ENCODE measurements at regions not wholly inside any gene's neighbourhood (a gene's known extent, or its start where the extent isn't known, plus 50 kb on each side); places are given as distances from the start of the nearest gene placed in this dataset.
A peak's percentile ranks its signal among the peaks of the same experiment; 100 is the strongest.
"Not testable (repeated sequence)": the region's sequence is repeated elsewhere in the genome, so short reads cannot be mapped to it uniquely, and the experiment has no call there.

DNA sequence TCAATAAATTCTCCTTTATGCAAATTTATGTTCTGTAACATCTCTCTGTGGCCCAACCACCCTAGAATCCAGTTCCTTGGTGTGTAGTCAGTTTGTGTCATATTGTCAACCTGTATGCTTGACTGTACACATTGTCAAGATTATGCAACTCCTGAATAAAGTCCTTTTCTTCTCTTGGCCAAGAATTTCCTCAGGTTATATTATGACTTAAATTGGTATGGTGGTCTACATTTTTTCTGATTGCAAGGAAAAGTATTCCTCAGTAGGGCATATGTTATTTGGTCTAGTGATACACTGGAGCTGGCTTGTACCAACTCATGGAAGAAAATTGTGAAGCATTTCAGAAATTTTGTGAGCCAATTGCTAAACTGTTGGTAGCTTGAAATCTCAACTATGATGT is 482.8 kb upstream of the CHORDC1 start:
- no peak for DNase-seq

DNA sequence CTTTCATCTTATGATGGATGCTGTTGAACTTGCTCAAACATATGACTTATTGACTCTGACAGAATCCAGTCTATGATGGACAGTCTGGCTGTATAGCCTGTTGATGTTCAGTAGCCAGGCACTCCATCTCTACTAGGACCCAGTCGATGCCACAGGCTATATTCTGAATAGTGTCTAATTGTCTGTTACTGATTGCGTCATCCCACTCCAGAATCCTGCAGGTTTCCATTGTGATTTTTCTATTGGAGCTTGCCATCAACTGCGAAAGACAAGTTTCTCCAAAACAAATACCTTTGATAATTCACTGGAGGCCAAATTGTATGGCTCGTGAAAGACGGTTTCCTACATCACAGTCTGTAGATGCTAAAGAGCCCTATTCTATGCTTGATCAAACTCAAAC is 481.7 kb upstream of the CHORDC1 start:
- no peak for DNase-seq

DNA sequence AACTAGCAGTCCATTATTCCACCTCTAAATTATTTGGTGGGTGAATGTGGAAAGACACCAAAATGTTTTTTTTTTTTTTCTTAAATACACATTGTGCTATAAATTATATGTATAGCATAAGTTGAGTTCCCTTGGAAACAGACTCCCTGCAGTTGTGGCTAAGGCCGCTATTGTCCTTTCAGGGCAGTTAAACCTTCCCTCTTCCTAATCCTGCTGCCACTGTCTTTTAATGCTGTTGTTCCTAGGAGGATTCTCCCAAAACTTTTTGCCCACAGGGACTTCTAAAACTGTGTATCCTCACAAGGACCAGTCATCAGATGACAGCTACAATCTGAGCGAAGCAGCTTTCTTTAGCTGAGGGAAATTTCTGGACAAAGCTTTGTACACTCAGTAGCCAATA is 478.9 kb upstream of the CHORDC1 start:
- DNase-seq, result no peak

DNA sequence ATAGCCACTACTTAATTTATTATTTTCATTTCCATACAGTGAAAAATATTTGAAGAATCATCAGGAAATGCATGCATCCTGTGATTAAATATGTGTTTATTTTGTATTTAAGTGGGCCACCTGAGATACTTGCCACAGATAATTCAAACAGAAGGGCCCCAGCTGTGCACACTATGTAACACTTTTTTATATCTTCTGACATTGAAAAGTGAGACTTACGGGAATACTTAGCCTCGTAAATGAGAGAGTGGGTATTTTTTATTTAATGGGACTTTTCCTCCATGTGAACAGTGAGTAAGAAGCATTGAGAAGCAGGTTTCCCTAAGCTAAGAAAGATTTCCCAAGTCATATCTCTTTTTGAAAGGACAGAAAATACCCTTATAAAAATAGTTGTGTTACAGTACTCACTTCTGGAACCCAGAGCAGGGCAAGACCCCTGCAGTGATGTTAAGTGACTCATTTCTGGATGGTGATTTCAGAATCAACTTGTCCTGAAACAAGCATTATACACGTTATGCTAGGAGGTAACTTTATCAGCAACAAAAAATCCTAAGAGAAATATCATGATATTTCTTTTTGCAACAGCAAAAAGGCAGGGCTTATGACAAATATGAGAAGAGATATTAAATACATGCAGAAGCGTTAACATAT is 478.1 kb upstream of the CHORDC1 start:
- DNase-seq, result no peak

DNA sequence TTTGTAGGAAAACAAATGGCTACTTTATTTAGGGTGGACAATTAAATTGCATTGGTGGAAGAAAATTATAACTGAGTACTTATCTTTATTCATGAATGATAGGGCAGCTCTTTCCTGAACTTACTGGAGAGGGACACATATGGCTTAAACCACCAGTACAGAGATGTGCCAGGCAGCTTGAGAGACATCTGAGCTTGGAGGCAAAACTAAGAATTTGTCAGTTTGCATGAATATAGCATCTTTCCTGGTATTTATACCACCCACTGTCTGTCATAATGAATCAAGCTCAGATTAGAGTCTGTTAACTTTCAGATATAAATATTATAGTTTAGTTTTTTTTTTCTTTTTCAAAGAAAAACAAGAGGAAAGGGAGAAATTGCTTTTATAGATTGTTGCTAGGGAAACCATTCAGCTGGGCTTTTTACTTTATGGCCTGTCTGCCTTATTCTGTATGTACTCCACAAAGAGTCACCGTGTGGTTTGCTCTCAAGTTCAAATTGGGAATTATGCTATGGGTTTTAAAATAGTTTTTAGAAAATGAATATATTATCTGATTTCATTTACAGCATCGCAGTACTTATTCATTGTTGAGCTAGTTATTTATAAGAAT is 477.0 kb upstream of the CHORDC1 start:
- DNase-seq, result no peak

DNA sequence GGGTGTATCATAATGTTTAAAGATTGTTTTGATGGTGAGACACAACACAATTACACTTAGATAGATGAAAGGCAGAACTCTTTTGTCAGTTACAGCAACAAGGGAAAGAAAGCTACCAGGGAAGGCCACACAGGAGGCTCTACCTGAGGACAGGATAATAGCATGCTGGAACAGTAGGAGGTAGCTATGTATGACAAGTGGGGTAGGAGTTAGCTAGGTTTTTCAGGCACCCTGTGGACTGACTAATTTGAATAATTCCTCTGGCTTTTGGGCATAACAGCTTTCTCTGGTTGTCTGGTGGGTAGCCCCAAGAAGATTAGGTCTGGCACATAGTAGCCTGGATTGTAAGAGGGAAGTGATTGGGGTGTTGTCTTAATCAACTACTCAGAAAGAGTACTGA is 475.4 kb upstream of the CHORDC1 start:
- DNase-seq, result no peak

DNA sequence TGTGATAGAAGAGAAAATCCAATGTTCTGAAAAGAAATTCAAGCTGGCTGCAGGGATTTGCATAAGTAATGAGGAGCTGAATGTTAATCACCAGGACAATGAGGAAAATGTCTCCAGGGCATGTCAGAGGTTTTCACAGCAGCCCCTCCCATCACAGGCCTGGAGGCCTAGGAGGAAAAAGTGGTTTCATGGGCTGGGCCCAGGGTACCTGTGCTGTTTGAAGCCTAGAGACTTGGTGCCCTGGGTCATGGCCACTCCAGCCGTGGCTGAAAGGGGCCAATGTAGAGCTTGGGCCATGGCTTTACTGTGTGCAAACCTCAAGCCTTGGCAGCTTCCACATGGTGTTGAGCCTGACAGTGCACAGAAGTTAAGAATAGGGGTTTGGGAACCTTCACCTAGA is 452.6 kb upstream of the CHORDC1 start:
- DNase-seq, result not testable (repeated sequence)

DNA sequence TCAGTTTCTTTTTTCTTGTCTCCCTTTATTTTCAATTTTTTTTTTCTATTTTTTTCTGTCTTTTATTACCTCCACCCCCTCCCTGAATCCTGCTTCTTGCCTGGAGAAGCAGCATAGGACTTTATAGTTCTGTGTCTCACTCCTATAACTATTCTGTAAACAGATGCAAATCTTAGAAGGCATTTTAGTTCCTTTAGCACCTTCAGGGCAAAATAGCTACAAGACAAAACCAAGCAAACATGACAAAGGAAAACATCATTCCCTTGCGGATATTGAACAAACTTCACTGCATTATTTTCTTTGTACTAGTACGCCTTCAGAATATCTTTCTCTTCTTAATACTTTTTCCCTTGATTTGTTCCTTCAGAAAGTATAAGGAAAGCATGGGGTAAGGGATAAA is 446.2 kb upstream of the CHORDC1 start:
- DNase-seq, result no peak

DNA sequence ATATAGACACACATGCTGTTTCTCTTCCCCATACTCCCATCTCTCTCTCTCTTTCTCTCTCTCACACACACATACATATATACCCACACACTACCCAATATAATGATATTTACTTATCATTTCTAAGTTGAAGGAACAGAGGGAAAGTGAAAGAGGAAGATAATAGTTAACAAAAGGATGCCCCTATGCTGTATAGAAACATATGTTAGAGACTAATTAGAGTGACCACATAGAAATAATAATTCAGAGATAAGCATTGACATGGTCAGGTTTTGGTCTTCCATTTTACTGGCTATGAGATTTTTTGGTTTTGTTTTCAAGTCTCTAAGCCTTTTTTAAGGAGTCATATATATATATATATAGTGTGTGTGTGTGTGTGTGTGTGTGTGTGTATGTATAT is 445.7 kb upstream of the CHORDC1 start:
- DNase-seq, result no peak

DNA sequence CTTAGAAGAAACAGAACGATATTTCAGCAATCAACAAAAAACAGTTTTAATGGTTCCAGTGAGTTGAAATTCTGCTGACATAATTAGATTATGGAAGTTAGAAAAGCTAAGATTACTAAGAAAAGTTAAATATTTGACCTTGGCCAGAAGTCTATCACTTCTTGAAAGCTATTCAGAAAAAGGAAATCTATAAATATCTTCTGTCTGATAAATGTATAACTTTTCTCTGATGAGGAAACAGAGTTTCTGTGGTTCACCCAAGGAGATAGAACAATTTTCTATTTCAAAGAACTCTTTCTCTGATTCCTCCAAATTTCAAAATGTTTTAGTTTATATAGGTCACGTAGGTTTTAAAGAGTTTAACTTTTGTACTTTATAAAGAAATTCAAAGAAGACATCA is 438.4 kb upstream of the CHORDC1 start:
- no peak for DNase-seq

DNA sequence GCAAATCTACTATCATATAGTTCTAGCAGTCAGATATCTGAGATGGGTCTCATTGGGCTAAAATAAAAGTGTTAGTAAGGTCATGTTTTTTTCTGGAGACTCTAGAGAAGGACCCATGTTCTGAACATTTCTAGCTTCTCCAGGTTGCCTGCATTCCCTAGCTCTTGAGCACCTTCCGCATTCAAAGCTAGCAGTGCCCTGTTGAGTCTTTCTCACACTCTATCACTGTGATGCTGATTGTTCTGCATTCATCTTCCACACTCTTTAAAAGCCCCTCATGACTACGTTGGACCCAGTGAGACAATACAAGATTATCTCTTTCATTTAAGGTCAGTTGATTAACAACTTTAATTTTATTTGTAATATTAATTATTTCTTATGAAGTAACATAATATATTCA is 433.3 kb upstream of the CHORDC1 start:
- DNase-seq, result no peak

DNA sequence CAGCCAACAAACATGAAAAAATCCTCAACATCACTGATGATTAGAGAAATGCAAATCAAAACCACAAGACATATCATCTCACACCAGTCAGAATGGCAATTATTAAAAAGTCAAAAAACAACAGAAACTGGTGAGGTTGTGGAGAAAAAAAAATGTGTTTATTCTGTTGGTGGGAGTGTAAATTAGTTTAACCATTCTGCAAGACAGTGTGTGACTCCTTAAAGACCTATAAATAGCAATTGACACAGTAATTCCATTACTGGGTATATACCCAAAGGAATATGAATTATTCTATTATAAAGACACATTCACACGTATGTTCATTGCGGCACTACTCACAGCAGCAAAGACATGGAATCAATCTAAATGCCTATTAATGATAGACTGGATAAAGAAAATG is 427.3 kb upstream of the CHORDC1 start:
- DNase-seq, result no peak

DNA sequence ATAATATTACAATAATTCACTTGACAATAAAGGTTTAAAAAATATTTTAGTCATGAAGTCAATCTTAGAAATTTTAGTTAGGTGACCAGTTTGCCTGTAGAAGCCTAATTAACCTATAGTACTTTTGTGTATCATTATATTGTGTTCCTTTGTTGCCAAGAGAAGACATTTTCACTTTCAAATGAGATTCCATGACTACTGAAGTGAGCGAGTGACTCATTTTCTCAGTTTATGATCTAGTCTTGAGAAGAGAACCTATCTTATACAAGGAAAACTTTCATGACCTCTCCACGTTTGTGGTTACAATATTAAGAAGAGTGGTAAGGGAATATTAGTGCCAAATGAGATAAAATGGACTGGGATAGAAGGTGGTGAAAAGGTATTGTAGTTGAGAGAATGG is 423.9 kb upstream of the CHORDC1 start:
- DNase-seq, result no peak

DNA sequence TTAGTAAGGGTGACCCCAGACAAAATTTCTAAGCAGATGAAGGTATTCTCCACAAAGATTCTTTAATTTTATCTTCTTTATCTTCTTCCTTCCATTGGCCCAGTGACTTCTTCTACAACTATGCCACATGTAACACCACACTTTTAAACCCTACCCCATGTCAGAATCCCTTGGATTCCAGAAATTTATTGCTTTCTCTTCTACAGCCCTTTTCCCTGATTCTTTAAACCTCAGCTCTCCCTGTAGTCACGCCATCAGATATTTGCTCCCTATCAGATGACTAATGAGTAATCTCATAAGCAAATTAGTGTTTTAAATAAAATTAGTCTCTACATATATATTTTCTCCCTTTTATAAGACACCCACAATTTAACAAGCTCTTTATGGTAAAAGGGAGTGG is 423.4 kb upstream of the CHORDC1 start:
- no peak for DNase-seq

DNA sequence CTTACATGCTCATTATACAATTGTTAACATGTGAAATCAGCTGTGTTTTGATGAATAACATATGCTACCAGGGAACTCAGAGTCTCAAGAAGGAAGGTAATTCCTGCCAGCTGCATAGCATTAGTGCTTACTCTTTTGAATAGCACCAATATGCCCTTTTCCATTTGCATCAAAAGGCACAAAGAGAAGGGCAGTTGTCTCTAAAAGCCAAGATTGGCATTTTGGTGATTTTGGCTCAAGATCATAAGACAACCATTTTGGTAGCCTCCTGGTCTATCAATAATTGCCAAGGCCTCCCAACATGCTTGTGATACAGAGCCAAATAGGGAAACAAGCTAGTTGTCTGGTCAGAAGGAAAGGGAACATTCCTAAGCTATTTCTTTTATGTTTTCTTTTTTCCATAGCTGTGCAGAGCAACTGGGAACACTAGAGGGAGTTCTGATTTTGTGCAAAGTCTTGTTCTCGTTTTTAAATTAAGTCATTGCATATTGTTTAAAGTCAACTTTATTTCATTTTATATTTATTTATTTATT is 416.7 kb upstream of the CHORDC1 start:
- DNase-seq, result no peak

DNA sequence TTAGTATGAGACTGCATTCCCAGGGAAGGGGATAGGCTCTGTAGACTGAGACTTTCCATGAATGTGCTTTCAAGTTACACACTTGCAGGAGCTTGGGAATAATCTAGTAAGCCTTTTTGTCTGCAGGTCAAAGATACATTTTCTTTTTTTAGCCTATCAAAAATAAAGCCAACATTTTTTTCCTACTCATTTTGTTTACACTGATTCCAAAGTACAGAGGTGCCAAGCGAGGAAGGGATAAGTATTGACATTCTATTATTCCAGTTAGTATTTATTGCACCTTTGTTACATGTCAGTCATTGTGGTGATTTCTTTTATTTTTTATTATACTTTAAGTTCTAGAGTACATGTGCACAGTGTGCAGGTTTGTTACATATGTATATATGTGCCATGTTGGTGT is 413.0 kb upstream of the CHORDC1 start:
- no peak for DNase-seq

DNA sequence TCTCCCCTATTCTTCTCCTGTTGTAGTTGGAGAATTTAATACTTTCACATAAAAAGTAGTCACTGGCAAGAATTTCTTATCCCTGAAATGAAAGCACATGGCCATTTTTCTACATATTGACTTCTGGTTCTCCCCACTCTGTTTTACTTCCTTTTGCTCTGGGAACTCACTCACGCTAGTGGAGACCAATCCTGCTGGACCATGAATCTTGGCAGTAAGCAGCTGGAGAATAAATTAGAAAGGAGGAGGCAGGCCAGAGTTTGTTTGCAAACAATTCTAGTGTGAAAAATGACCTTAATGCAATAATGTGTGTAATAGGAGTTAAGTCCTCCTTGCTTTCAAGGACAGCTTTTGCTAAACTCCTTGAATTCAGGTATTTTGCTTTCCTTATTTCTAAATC is 412.3 kb upstream of the CHORDC1 start:
- DNase-seq, result no peak

DNA sequence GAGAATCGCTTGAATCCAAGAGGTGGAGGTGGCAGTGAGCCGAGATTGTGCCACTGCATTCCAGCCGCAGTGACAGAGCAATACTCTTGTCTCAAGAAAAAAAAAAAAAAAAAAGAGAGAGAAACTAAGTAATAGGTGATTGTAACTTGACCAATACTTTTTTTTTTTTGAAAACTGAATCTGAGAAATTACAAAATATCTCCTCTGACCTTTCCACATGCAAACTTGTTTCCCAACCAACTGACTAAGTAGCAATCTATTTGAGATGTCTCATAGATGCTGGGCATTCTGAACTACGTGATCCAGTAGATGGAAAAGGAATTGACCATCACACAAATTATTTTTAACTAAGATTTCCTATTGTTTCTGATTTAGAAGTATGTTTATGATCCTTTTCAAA is 407.3 kb upstream of the CHORDC1 start:
- no peak for DNase-seq

DNA sequence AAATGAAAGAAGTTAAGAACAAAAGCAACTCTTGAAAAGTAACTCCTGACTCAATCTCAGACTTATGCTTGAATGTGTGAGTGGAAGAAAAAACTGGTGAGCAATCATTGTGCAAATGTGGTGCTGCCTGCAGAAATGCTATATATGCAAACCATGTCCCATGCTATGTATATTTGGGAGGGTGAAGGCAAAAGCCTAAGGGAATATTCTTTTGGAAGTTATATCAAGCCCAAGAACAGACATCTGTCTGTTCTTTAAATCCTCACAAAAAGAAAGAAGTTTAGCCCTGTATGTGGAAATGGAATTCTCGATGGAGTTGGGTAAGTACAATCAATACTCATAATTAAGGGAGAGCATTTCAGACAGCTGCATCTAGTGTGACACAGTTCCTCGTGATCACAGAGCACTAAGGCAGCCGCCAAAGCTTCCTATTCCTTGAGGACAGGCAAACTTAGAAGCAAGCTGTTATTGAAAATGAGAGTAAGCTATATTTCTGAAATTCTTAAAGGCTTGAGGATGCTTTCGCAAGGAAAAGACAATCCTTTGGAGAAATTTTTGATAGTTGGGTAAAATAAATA is 406.5 kb upstream of the CHORDC1 start:
- no peak for DNase-seq

DNA sequence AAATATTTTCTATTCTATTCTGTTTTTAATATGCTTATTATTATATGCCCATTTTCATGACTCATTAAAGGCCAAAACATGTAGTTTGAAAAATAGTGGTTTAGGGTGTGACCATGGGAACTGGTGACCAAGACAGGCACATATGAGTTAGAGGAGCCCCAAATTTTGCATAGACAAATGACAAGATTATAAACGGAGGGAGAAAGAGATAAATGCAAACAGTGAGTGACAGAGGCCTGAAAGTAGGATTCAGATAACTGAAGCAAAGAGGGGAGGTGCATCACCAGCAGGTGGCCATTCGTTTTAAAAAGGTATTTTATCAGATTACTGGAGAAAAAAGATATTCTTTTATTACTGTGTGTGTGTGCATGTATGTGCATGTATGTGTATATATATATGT is 391.5 kb upstream of the CHORDC1 start:
- DNase-seq, result no peak

DNA sequence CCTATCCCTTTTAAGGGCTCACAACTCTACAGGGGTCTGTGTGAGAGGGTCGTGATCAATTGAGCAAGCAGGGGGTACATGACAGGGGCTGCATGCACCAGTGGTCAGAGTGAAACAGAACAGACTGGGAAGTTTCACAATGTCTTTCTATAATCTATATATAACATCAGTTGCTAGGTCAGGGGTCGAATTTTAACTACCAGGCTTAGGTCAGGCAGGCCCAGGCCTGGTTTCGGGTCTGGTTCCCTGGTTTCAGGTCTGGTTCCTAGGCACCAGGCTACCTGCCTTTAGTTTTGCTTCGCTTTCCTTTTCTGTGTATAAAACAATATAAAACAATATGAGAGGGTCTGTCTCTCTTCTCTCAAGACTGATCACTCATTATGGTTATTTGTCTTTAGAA is 390.2 kb upstream of the CHORDC1 start:
- not testable (repeated sequence) for DNase-seq

DNA sequence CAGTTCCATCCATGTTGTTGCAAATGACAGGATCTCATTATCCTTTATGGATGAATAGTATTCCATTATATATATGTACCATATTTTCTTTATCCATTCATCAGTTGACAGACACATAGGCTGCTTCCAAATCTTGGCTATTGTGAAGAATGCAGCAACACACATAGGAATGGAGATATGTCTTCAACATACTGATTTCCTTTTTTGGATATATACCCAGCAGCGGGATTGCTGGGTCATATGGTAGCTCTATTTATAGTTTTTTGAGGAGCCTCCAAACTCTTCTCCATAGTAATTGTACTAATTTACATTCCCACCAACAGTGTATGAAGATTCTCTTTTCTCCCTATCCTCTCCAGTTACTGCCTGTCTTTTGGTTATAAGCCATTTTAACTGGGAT is 383.9 kb upstream of the CHORDC1 start:
- DNase-seq, result no peak

DNA sequence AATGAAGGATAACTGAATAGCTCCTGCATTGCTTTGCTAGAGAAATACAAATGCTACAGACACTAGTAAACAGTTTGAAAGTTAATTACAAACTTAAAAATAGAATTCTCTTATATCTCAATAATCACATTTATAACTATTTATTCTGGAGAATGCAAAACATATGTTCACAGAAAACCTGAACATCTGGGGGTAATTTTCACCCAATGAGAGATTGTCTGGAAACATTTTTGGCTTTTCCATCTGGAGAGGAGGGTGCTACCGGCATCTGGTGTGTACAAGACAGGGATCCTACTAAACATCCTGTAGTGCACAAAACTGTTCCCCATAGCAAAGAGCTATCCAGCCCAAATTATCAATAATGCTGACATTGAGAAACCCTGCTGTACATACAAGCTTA is 378.4 kb upstream of the CHORDC1 start:
- peak; percentile 1 for DNase-seq

DNA sequence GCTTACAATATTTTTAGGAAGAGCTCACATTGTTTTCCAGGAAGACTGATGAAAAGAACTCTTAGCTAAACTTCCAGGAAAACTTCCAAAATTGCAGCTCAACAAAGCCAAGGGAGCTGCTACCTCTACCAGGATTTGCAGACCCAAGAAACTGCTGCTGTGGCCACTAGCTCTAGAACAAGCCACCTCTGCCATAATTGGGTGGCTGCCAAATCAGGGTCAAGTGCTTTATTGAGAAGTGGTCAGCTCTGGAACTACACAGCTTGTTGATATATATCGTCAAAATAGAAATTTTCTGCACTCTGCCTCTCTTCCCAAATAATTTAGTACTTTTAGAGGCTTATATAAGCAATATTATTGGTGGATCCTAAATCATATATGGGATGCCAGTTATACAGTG is 371.8 kb upstream of the CHORDC1 start:
- no peak for DNase-seq

DNA sequence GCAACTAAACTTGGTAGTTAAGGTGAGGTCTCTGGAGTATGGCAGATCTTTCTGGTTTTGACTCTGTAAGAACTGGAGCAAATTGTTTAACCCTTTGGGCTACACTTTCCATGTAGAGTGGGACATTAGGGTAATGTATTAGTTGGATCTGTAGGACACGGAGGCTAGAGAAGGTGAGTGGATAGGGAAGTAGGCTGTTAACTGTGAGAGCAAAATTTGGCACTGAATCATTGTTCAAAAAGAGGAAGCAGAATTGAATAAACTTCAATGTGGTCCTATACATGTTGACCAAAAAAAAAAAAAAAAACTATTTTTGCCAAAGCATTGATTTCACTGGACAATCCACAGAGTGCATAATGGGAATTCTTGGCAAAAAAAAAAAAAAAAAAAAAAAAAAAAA is 370.2 kb upstream of the CHORDC1 start:
- DNase-seq, result no peak

Data from NCI-H1694 (cell line).